ENCODE measurements at regions not wholly inside any gene's neighbourhood (a gene's known extent, or its start where the extent isn't known, plus 50 kb on each side); places are given as distances from the start of the nearest gene placed in this dataset.

DNA sequence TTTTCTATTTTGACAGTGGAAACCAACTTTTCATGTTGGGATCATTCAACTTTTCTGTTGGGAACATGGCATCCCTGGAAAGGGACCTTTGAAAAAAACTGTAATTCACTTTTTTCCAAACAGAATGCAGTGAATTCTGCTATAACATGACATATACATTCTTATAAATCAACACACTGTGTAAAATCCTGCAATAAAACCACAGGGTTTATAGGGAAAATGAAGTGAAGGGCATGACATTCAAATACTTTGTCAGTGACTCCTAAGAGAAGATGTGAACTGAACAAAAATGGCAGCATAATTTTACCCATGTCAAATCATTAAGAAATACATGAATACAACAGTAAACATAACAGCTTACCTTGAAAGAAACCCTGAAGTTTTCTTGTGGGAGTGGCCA is 264.5 kb upstream of the ANKRD50 start:
- DNase-seq, result no peak

DNA sequence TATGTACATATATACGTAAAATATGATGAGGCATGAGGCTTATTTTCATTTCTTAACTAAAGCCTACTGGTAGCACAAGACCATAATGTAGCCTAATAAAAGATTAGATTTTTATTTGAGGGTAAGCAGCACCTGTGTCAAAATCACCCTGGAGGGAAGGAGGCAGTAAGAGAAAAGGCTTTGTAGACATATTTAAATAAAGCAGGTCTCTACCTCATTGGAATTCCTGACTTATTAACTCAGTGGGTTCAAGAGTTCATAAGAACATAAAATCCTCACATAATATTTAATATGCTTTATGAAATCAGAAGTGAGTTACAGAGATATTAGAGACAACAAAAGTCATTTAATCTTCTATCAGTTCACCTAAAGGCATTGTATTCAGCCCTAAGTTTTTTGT is 261.6 kb upstream of the ANKRD50 start:
- DNase-seq, result no peak

DNA sequence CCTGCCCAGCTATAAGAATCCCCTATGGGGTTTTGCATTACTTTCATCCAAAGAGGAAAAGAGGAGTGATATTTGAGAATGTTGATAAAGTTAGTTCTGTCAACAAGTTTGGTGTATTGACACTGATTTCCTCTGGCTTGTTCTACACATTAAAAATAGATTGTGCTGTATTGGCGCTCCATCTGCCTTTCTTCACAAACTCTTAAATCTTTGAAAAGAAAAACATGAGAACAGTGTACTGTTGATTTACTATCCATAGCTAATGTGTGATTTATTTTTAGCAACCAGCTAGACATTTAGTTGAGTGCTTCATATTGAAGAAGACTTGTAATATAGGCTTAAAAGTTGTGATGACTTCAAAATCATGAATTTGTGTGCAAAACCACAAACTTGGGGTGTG is 261.2 kb upstream of the ANKRD50 start:
- no peak for DNase-seq

DNA sequence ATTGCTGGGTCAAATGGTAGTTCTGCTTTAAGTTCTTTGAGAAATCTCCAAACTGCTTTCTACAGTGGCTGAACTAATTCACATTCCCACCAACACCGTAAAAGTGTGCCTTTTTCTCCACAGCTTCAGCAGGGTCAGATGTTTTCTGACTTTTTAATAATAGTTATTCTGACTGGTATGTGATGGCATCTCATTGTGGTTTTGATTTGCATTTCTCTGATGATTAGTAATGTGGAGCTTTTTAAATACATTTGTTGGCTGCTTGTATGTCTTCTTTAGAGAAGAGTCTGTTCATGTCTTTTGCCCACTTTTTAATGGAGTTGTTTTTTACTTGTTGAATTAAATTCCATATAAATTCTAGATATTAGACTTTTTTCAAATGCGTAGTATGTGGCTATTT is 257.5 kb upstream of the ANKRD50 start:
- DNase-seq, result no peak

DNA sequence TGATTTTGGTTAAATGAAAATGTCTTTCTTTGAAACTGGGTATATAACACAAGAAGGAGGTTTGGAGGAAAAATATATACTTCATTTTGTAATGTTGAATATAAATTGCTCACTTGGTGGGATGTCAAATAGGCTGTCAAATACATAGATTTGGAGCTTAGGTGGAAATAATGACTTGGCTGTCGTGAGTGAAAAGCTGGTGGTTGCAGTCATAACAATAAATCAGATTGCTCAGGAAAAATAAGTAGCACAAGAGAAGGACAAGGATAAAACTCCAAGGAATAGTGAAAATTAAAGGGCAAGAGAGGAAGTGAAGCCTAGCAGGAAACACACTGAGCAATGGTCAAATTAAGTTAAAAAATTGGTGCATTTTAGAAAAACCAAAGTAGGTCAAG is 253.0 kb upstream of the ANKRD50 start:
- no peak for DNase-seq

DNA sequence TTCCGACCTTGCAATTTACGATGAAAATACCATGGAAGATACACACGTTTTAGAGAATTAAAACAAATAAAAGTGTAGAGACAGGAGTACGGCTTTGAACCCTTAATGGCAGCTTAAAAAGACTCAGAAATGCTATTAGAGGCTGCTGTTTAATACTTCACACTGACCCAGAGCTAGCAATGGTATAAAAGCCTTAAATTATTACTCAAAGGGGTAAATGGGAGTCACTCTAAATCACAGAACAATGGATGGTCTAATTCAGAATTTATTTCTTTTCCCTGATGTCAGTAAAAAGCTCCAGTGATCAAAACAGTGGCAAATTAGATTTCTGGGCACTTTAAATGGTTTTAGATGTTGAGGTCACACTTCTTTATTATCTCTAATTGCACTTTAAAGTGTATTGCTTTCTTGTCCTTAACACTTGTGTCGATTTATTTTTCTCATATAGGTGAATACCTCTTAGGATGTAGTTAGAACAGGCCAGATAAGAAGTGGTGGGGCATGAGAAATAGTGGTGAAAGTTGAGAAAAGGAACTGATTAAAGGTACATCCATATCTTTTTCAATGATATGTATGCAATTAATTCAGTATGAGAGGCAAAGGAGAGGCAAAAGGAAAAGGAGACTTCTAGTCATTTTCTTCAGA is 252.4 kb upstream of the ANKRD50 start:
- DNase-seq, result no peak

DNA sequence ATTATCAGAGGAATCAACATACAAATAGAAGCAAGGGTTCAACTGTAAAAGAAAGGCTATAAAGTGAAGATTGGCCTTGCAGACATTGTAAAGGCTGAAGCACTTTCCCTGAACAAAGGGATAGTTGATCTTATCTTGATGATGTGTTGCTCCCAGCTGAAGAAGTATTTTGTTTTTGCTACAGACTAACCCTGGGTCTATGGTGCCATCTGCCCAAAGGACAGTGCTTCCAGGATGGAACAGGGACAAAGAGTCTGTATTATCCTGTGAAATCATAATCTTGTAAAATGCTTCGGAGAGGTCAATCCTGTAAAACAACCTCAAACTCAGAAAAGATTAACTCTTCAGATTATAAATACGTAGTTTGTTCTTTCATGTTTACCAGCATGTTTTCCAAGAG is 251.7 kb upstream of the ANKRD50 start:
- DNase-seq, result no peak

- no peak for DNase-seq
Measured at GRCh38 chr4:124961138-124961750, 248.7 kb upstream of the ANKRD50 start.

GRCh38 chr4:124958847-124959246 is 246.3 kb upstream of the ANKRD50 start:
- DNase-seq, result no peak

DNA sequence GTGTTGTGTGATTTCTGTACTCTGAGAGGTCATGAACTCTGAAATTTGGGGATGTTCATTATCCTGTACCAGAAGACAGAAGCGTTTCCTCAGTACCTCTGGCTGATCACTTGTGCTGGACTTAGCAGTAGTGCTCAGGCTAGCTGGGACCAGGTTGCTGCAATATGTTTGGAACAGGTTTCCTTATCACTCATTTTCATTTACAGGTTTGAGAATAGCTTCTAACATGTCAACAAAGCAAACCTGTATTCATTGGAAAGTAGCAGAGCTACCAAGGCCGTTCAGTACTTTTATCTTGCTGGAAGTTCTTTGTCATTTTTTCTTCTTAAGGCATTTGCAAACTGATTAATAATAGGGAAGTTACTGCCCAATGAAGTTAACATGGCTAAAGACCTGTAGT is 242.9 kb upstream of the ANKRD50 start:
- no peak for DNase-seq

DNA sequence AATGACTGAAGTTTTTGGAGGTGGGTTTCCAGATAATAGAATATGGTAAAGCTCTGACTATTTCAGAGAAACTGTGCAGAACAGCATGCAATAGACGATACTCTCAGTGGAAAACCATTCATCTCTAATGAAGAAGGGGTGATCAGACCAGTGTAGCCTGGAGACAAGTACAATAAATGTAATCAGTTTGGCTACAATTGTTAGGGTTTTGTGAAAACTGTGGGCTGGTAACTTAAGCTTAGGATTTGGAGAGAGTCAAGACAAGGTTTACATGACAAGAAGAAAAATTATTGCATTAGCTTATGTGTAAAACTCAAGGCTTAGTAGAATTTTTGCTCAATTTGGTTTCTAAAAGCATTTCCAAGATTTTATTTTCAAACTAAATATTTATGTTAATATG is 241.5 kb upstream of the ANKRD50 start:
- no peak for DNase-seq

- DNase-seq, result no peak
Measured at GRCh38 chr4:124953486-124953885, 241.0 kb upstream of the ANKRD50 start.

- no peak for DNase-seq
Measured at GRCh38 chr4:124953061-124953460, 240.5 kb upstream of the ANKRD50 start.

- DNase-seq, result no peak
Measured at GRCh38 chr4:124952601-124953000, 240.1 kb upstream of the ANKRD50 start.

GRCh38 chr4:124948976-124949597 is 236.6 kb upstream of the ANKRD50 start:
- no peak for DNase-seq

- DNase-seq, result no peak
Measured at GRCh38 chr4:124947622-124948265, 235.2 kb upstream of the ANKRD50 start.

DNA sequence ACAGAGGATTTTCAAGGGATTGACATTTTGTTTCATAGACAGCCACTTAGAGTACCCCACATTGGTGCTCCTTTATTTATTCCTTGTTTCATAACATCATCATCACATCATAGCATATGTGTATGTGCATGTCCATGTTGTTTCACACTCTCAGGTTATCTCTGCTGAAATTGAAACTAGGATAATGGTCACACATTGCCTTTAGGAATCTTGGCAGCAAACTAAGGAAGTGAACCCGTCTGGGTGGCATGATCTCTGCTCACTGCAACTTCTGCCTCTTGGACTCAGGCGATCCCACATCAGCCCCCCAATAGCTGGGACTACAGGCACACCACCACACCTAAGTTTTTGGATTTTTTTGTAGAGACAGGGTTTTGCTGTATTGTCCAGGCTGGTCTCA is 234.2 kb upstream of the ANKRD50 start:
- no peak for DNase-seq

- DNase-seq, result no peak
Measured at GRCh38 chr4:124945422-124945821, 232.9 kb upstream of the ANKRD50 start.

DNA sequence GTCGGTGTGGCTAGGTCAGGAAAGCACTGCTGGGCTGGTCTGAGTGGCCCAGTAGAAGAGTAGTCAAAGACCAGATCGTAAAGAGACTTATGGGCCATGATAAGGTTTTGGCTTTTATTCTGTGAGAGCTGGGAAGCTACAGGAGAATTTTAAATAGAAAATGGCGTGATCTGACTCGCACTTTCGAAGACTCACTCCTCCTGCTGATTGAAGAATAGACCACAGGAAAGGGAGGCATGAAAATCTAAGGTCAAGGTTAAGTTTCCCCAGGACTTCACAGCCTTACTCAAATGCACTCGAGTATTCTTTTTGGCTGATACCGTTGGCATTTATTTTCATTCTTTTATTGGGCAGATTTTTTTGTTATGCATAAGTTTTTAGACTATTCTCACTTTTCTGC is 231.4 kb upstream of the ANKRD50 start:
- no peak for DNase-seq

- DNase-seq, result no peak
Measured at GRCh38 chr4:124943145-124943889, 230.8 kb upstream of the ANKRD50 start.

GRCh38 chr4:124941267-124941666 is 228.7 kb upstream of the ANKRD50 start:
- DNase-seq, result no peak

DNA sequence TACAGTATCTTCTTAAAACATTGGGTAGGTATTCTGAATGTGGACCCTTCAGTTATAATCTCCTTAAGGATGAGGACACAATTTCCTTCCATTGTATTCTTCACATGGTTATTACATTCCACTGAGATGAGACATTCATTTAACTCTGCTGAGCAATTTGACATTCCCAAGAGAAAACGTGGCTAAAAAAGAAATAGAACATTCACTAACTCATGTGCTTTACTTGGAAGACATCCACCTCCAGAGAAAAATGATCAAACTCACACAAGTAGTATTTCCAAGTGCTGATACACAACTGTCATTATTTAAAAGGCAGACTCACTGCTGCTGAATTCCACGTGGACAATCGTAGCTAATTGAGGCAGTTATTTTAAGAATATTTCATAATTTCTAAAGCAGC is 227.9 kb upstream of the ANKRD50 start:
- DNase-seq, result no peak

DNA sequence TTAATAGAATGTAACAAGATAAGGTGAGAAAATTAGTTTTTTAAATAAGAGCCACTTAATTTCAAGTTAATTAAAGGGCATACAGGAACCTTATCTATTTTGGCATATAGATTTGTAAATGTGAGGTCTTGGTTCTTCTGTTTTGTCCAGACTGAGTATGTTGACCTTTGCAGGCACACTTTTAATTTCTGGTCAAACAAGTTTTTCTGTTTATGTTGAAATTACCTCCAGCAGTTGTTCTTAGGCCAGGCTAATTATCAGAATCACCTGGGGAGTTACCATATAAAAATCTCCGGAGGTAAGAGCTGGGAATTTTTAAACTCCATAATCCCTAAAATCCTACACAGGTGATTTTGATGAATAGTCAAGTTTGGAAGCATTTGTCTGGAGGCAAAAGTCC is 227.4 kb upstream of the ANKRD50 start:
- DNase-seq, result no peak

DNA sequence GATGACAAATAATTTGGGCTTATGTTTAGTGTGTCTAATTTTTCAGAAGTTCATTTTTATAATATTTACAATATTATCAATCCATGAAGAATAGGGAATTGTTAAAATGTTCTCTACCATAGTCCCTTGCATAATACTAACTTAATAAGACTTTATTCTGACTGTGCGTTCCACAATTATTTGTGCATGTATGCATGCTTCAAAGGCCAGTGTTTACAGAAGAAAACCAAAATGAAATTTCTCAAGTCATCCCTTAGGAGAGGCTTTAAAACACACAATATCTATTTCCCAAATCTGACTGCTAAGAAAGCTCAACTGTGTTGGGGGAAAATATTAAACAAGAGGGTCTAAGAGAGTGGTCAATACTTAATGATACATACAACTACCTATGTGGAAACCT is 226.3 kb upstream of the ANKRD50 start:
- no peak for DNase-seq

Measured in NCI-H524 treated with DMSO at 0.1 percent for 48 hours (cell line).